Gastrocnemius medialis (tissue), 4 donors: ENCODE measurements at regions not wholly inside any gene's neighbourhood (a gene's known extent, or its start where the extent isn't known, plus 50 kb on each side); places are given as distances from the start of the nearest gene placed in this dataset.

Source experiments
- ATAC-seq, 2 donors: fragments of 150-250 bp; one replicate each; pipeline ENCODE4 v1.9.1; 2016
- DNase-seq, 2 donors: peaks; one replicate each; pipeline ENCODE4 v3.0.0-alpha.2; 2019
- H3K27ac ChIP-seq, 4 donors: fragments of 200-600 bp; sonication (generic); 1 replicate in 1 of 4; 2 replicates in 3 of 4; pipeline ENCODE4 v1.5.1; 2016 to 2018; ENCODE audit warnings: mild to moderate bottlenecking in 2 of 4, moderate library complexity in 1 of 4
- H3K27me3 ChIP-seq, 3 donors: fragments of 200-600 bp; sonication (generic) in 2 of 3; 1 replicate in 1 of 3; 2 replicates in 2 of 3; pipeline versions ENCODE4 v1.5.1 to v1.6.0; 2016 to 2019; ENCODE audit warnings: mild to moderate bottlenecking in 1 of 3, moderate library complexity in 1 of 3
- H3K36me3 ChIP-seq, 2 donors: fragments of 200-600 bp; sonication (generic) in 1 of 2; one replicate each; pipeline ENCODE4 v1.5.1; 2017 to 2018
- H3K4me1 ChIP-seq, 2 donors: fragments of 200-600 bp; sonication (generic) in 1 of 2; one replicate each; pipeline ENCODE4 v1.5.1; 2016 to 2017; ENCODE audit warnings: mild to moderate bottlenecking in 2 of 2
- H3K4me3 ChIP-seq, 4 donors: fragments of 200-600 bp; sonication (generic) in 3 of 4; 1 replicate in 1 of 4; 2 replicates in 3 of 4; pipeline ENCODE4 v1.5.1; 2016 to 2019; ENCODE audit warnings: mild to moderate bottlenecking in 2 of 4
- H3K9me3 ChIP-seq, 3 donors: fragments of 200-600 bp; sonication (generic) in 2 of 3; 1 replicate in 1 of 3; 2 replicates in 2 of 3; pipeline ENCODE4 v1.5.1; 2016 to 2019
- CTCF ChIP-seq, 5 experiments: fragments of 450-650 bp in 3 of 5; fragments of 200-600 bp in 2 of 5; sonication (generic) in 2 of 5; IDR thresholded peaks in 4 of 5; conservative IDR thresholded peaks in 1 of 5; 1 replicate in 4 of 5; 2 replicates in 1 of 5; pipeline ENCODE4 v1.5.1; 2016 to 2019; ENCODE audit warnings: antibody characterized with exemption in 5 of 5, mild to moderate bottlenecking in 3 of 5, moderate library complexity in 3 of 5
- POLR2A ChIP-seq, 2 donors: fragments of 450-650 bp; IDR thresholded peaks; one replicate each; pipeline ENCODE4 v1.6.1; 2017; ENCODE audit warnings: antibody characterized with exemption in 2 of 2, mild to moderate bottlenecking in 2 of 2, moderate library complexity in 2 of 2
- in situ Hi-C, 4 donors: fragments of 200-750 bp; cut with MboI; loops; one replicate each; pipeline versions ENCODE4 v1.15.0 to v1.8.0; 2017; ENCODE audit warnings: low sequenced_read_pairs in 4 of 4
- intact Hi-C: fragments of 100-400 bp; cut with DNase I; formaldehyde crosslinking; loops from one replicate; pipeline ENCODE4 v1.15.1; 2023; ENCODE audit warnings: low total_unique reads

- no peaks in the 10 kb centered on the region for H3K9me3 ChIP-seq
- H3K4me3 ChIP-seq = no peak overlapping the region
- DNase-seq (no peak), ATAC-seq (no peak)
- TF ChIP-seq CTCF (IDR thresholded peaks at IDR 0.05 in 4 of 5, conservative IDR thresholded peaks at IDR 0.05 in 1 of 5) = no peak
- no peak for TF ChIP-seq POLR2A (IDR thresholded peaks at IDR 0.05)
- H3K36me3 ChIP-seq = no peaks in the 10 kb centered on the region
- H3K27ac ChIP-seq = no peak overlapping the region
- in situ Hi-C loops = no loop called here
- H3K27me3 ChIP-seq = no peaks in the 10 kb centered on the region
- no peaks in the 10 kb centered on the region for H3K4me1 ChIP-seq
- intact Hi-C loops = no loop called here
These were observed 158.9 kb upstream of the GGTLC1 start for GRCh38 chr20:24147479-24147878.

GRCh38 chr20:24146231-24146634, 157.7 kb upstream of the GGTLC1 start:
- intact Hi-C loops = no loop called here
- Histone ChIP-seq H3K36me3 (no peaks in the 10 kb centered on the region), H3K4me1 (no peaks in the 10 kb centered on the region), H3K27me3 (no peaks in the 10 kb centered on the region), H3K27ac (no peak overlapping the region), H3K9me3 (no peaks in the 10 kb centered on the region), H3K4me3 (no peak overlapping the region)
- ATAC-seq = no peak
- TF ChIP-seq POLR2A (IDR thresholded peaks at IDR 0.05) (no peak), CTCF (IDR thresholded peaks at IDR 0.05 in 4 of 5, conservative IDR thresholded peaks at IDR 0.05 in 1 of 5) (no peak)
- no peak for DNase-seq
- in situ Hi-C loops = no loop called here

- ATAC-seq (no peak), DNase-seq (no peak)
- H3K27me3 ChIP-seq = no peaks in the 10 kb centered on the region
- H3K4me1 ChIP-seq = no peaks in the 10 kb centered on the region
- intact Hi-C loops = no loop called here
- no peaks in the 10 kb centered on the region for H3K9me3 ChIP-seq
- no peak overlapping the region for H3K27ac ChIP-seq
- H3K36me3 ChIP-seq = no peaks in the 10 kb centered on the region
- in situ Hi-C loops = no loop called here
- no peak overlapping the region for H3K4me3 ChIP-seq
- TF ChIP-seq POLR2A (IDR thresholded peaks at IDR 0.05) = no peak
- TF ChIP-seq CTCF (IDR thresholded peaks at IDR 0.05 in 4 of 5, conservative IDR thresholded peaks at IDR 0.05 in 1 of 5) = no peak
These were observed 155.8 kb upstream of the GGTLC1 start for GRCh38 chr20:24144371-24144770.

GRCh38 chr20:24141111-24141510, 152.5 kb upstream of the GGTLC1 start:
- intact Hi-C loops (no loop called here), in situ Hi-C loops (no loop called here)
- no peak for ATAC-seq
- Histone ChIP-seq H3K4me1 (no peaks in the 10 kb centered on the region), H3K36me3 (no peaks in the 10 kb centered on the region), H3K27me3 (no peaks in the 10 kb centered on the region), H3K4me3 (no peak overlapping the region), H3K9me3 (no peaks in the 10 kb centered on the region), H3K27ac (no peak overlapping the region)
- TF ChIP-seq CTCF (IDR thresholded peaks at IDR 0.05 in 4 of 5, conservative IDR thresholded peaks at IDR 0.05 in 1 of 5) = no peak
- TF ChIP-seq POLR2A (IDR thresholded peaks at IDR 0.05) = no peak
- no peak for DNase-seq

- Histone ChIP-seq H3K4me3 (no peak overlapping the region), H3K27ac (no peak overlapping the region), H3K27me3 (no peaks in the 10 kb centered on the region), H3K4me1 (no peaks in the 10 kb centered on the region), H3K36me3 (no peaks in the 10 kb centered on the region), H3K9me3 (no peaks in the 10 kb centered on the region)
- in situ Hi-C loops (no loop called here), intact Hi-C loops (no loop called here)
- DNase-seq (no peak), ATAC-seq (no peak)
- TF ChIP-seq POLR2A (IDR thresholded peaks at IDR 0.05) (no peak), CTCF (IDR thresholded peaks at IDR 0.05 in 4 of 5, conservative IDR thresholded peaks at IDR 0.05 in 1 of 5) (no peak)
These were observed 151.3 kb upstream of the GGTLC1 start for GRCh38 chr20:24139846-24140245.
